OCI-LY7 (cell line): ENCODE measurements at regions not wholly inside any gene's neighbourhood (a gene's known extent, or its start where the extent isn't known, plus 50 kb on each side); places are given as distances from the start of the nearest gene placed in this dataset.

ENCODE experiments used
- BruUV-seq: library from RNA; stranded (reverse); fragments of 400-500 nt; replicated peaks from 2 replicates; lab custom pipeline; 2021; lab: Mats Ljungman, UMichigan
- CTCF ChIA-PET: fragments of 300-600 bp; sonication (Branson Sonifier 250); formaldehyde crosslinking; loops from one replicate; lab custom pipeline; 2022; ENCODE audit warnings: antibody characterized with exemption; ENCODE audit not compliant: unreplicated experiment; lab: Charles Lee
- POLR2A ChIA-PET: fragments of 300-600 bp; sonication (Branson Sonifier 250); formaldehyde crosslinking; loops from one replicate; lab custom pipeline; 2022; ENCODE audit warnings: antibody characterized with exemption; lab: Charles Lee
- DNase-seq: peaks from one replicate; pipeline ENCODE4 v3.0.0-alpha.2; 2015; ENCODE audit warnings: low spot score
- H2AFZ ChIP-seq: fragments of 200-600 bp; sonication (generic), shearing (Covaris generic); 2 replicates; pipeline ENCODE4 v1.6.1; 2014; ENCODE audit warnings: mild to moderate bottlenecking, antibody characterized with exemption, low read length, moderate library complexity
- H3K27ac ChIP-seq: fragments of 200-600 bp; sonication (generic); 2 replicates; pipeline ENCODE4 v1.5.1; 2014; ENCODE audit warnings: mixed run types, low read depth, mild to moderate bottlenecking, moderate library complexity, low read length, inconsistent platforms; ENCODE audit not compliant: poor library complexity, severe bottlenecking
- H3K36me3 ChIP-seq: fragments of 200-600 bp; sonication (generic); 2 replicates; pipeline ENCODE4 v1.6.1; 2014; ENCODE audit warnings: mild to moderate bottlenecking, antibody characterized with exemption, low read length, moderate library complexity, mixed read lengths; ENCODE audit not compliant: insufficient read depth
- H3K4me1 ChIP-seq: fragments of 200-600 bp; sonication (generic); 2 replicates; pipeline ENCODE4 v1.5.1; 2014; ENCODE audit warnings: mild to moderate bottlenecking, low read length; ENCODE audit not compliant: insufficient read depth, poor library complexity, severe bottlenecking
- H3K4me2 ChIP-seq: fragments of 200-600 bp; sonication (generic); 2 replicates; pipeline ENCODE4 v1.6.1; 2014; ENCODE audit warnings: mild to moderate bottlenecking, low read length
- H3K4me3 ChIP-seq: fragments of 200-600 bp; sonication (generic); 2 replicates; pipeline ENCODE4 v1.5.1; 2014; ENCODE audit warnings: mild to moderate bottlenecking, low read depth, low read length; ENCODE audit not compliant: poor library complexity, severe bottlenecking
- H3K79me2 ChIP-seq: fragments of 200-600 bp; sonication (generic); 2 replicates; pipeline ENCODE4 v1.6.1; 2016; ENCODE audit warnings: low read depth, mild to moderate bottlenecking, low read length, moderate library complexity, mixed read lengths; ENCODE audit not compliant: insufficient read depth
- H3K9me2 ChIP-seq: fragments of 200-600 bp; sonication (generic); 2 replicates; pipeline ENCODE4 v1.6.1; 2016; ENCODE audit warnings: mild to moderate bottlenecking, low read length, mixed read lengths; ENCODE audit not compliant: insufficient read depth
- H3K9me3 ChIP-seq: fragments of 200-600 bp; sonication (generic); 2 replicates; pipeline ENCODE4 v1.6.1; 2014; ENCODE audit warnings: mild to moderate bottlenecking, mixed run types, low read length, mixed read lengths
- H4K20me1 ChIP-seq: fragments of 200-600 bp; sonication (generic); 2 replicates; pipeline ENCODE4 v1.6.1; 2014; ENCODE audit warnings: mild to moderate bottlenecking, antibody characterized with exemption, low read length, moderate library complexity, mixed read lengths; ENCODE audit not compliant: insufficient read depth
- EZH2phosphoT487 ChIP-seq: fragments of 200-600 bp; sonication (generic); IDR thresholded peaks from 2 replicates; pipeline ENCODE4 v1.6.1; 2018; ENCODE audit warnings: low read depth, borderline replicate concordance, mild to moderate bottlenecking, mixed run types, antibody characterized with exemption, low read length, moderate library complexity, mixed read lengths
- intact Hi-C: fragments of 100-400 bp; cut with micrococcal nuclease; formaldehyde crosslinking; loops from one replicate; pipeline ENCODE4 v1.10.0; 2022; ENCODE audit not compliant: unreplicated experiment
- TF ChIP-seq, protein P1 (sequence below): fragments of 200-600 bp; sonication (generic); conservative IDR thresholded peaks from 2 replicates; pipeline ENCODE4 v1.5.1; 2014; ENCODE audit warnings: mild to moderate bottlenecking, antibody characterized with exemption, low read length, moderate library complexity, mixed read lengths

DNA sequence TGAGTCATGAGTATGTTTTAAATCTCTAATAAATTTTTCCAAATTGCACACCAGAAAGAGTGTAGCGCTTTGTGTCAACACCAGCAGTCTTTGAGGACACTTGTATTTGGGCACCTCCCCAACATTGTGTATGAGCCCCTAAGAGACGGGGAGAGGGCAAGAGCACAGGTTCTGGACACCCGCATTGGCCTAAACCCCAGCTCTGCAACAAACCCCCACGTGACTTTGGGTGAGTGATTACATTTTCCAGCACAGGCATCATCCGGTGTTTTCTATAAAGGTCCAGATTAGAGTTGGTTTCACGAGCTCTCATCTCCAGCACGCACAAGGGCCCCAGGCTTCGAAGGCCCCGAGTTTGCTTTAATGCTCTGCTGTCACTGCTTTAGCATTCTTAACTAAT lies 66.3 kb upstream of the SLC45A1 start:
- ChIA-PET CTCF (no interaction called here), POLR2A (no interaction called here)
- BruUV-seq: no TSS peak
- intact Hi-C loops: no loop called here
- Histone ChIP-seq H3K4me1 (no peaks in the 10 kb centered on the region), H3K9me3 (no peaks in the 10 kb centered on the region), H3K4me2 (no peak overlapping the region), H3K36me3 (no peaks in the 10 kb centered on the region), H3K9me2 (no peaks in the 10 kb centered on the region), H2AFZ (no peak overlapping the region), H3K27ac (no peak overlapping the region), H3K4me3 (no peak overlapping the region), H3K79me2 (no peaks in the 10 kb centered on the region), H4K20me1 (no peaks in the 10 kb centered on the region)
- DNase-seq: no peak
- TF ChIP-seq, protein P1, sequence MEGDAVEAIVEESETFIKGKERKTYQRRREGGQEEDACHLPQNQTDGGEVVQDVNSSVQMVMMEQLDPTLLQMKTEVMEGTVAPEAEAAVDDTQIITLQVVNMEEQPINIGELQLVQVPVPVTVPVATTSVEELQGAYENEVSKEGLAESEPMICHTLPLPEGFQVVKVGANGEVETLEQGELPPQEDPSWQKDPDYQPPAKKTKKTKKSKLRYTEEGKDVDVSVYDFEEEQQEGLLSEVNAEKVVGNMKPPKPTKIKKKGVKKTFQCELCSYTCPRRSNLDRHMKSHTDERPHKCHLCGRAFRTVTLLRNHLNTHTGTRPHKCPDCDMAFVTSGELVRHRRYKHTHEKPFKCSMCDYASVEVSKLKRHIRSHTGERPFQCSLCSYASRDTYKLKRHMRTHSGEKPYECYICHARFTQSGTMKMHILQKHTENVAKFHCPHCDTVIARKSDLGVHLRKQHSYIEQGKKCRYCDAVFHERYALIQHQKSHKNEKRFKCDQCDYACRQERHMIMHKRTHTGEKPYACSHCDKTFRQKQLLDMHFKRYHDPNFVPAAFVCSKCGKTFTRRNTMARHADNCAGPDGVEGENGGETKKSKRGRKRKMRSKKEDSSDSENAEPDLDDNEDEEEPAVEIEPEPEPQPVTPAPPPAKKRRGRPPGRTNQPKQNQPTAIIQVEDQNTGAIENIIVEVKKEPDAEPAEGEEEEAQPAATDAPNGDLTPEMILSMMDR: no peak
- no peak for TF ChIP-seq EZH2phosphoT487

DNA sequence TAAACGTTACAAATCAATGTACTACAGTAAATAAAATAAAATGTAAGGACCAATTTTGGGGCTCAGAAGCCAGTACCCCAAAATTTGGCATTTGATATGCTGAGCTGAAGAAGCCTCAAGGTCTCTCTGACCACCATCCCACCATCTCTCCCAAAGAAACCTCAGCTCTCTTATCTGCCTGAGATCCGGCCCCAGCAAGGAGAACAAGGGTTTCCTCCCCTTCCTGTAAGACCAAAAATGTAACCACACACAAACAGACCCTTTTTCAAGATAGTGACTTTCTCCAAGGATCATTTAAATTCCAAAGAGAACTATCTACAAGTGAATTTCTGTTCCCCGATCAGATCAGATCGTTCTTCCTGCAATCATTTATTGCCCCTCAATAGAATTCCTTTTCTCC lies 68.1 kb upstream of the SLC45A1 start:
- H3K9me3 ChIP-seq: no peaks in the 10 kb centered on the region
- TF ChIP-seq, protein P1: no peak
- TF ChIP-seq EZH2phosphoT487: no peak
- H3K79me2 ChIP-seq: no peaks in the 10 kb centered on the region
- H3K4me1 ChIP-seq: no peaks in the 10 kb centered on the region
- DNase-seq: no peak
- POLR2A ChIA-PET: no interaction called here
- no peak overlapping the region for H3K4me3 ChIP-seq
- no peak overlapping the region for H3K4me2 ChIP-seq
- no peak overlapping the region for H2AFZ ChIP-seq
- CTCF ChIA-PET: no interaction called here
- intact Hi-C loops: no loop called here
- no peaks in the 10 kb centered on the region for H3K9me2 ChIP-seq
- H4K20me1 ChIP-seq: no peaks in the 10 kb centered on the region
- no TSS peak for BruUV-seq
- no peaks in the 10 kb centered on the region for H3K36me3 ChIP-seq
- no peak overlapping the region for H3K27ac ChIP-seq

DNA sequence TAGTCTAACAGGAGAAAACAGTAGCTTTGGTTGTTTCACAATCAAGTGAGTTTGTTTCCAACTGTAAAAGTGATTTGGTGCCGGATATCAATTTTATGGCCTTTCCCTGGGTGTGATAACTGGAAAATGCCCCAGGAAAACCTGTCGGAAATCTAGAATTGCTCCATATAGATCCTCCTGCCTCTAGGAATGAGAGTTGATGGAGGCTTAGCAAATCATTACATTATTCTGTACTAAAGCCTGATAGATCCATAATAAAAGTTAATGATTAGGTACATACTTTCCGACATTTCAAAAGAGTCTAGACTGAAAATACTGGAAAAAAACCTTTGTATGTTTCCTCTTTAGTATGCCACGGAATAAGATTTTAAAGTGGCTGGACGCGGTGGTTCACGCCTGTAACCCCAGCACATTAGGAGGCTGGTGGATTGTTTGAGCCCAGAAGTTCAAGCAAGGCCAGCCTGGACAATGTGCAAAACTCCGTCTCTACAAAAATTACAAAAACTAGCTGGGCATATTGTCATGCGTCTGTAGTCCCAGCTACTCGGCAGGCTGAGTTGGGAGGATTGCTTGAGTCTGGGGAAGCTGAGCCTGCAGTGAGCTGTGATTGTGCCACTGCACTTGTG lies 70.0 kb upstream of the SLC45A1 start:
- no peaks in the 10 kb centered on the region for H3K4me1 ChIP-seq
- no peak overlapping the region for H3K4me3 ChIP-seq
- H3K9me2 ChIP-seq: no peaks in the 10 kb centered on the region
- H2AFZ ChIP-seq: no peak overlapping the region
- H3K4me2 ChIP-seq: no peak overlapping the region
- H4K20me1 ChIP-seq: no peaks in the 10 kb centered on the region
- no peaks in the 10 kb centered on the region for H3K9me3 ChIP-seq
- H3K27ac ChIP-seq: no peak overlapping the region
- ChIA-PET POLR2A (no interaction called here), CTCF (no interaction called here)
- no TSS peak for BruUV-seq
- no peaks in the 10 kb centered on the region for H3K79me2 ChIP-seq
- H3K36me3 ChIP-seq: no peaks in the 10 kb centered on the region
- no peak for DNase-seq
- intact Hi-C loops: no loop called here
- TF ChIP-seq, protein P1: no peak
